AG09309 (cell line): ENCODE measurements at regions not wholly inside any gene's neighbourhood (a gene's known extent, or its start where the extent isn't known, plus 50 kb on each side); places are given as distances from the start of the nearest gene placed in this dataset.

Experiments used
- DNase-seq: peaks from one replicate; pipeline ENCODE4 v3.0.0-alpha.2; 2010; ENCODE audit warnings: low read depth
- H3K4me3 ChIP-seq: 2 replicates; pipeline ENCODE4 v1.5.1; 2011; ENCODE audit warnings: mild to moderate bottlenecking, low read depth, low read length, moderate library complexity; ENCODE audit not compliant: control insufficient read depth
- CTCF ChIP-seq: IDR thresholded peaks from 2 replicates; pipeline ENCODE4 v1.5.1; 2011; ENCODE audit warnings: mild to moderate bottlenecking, low read depth, low read length, inconsistent platforms; ENCODE audit not compliant: insufficient read depth, control insufficient read depth; ENCODE audit errors: missing control alignments

GRCh38 chr12:91785655-91786498 lies 359.8 kb downstream of the BTG1 start:
- H3K4me3 ChIP-seq: no peak overlapping the region
- no peak for TF ChIP-seq CTCF
- DNase-seq: no peak

- DNase-seq: no peak
- no peak for TF ChIP-seq CTCF
Measured at GRCh38 chr12:91781114-91781513, 364.5 kb downstream of the BTG1 start.

GRCh38 chr12:91778938-91779400 lies 366.7 kb downstream of the BTG1 start:
- DNase-seq: peak; percentile 70
- H3K4me3 ChIP-seq: no peak overlapping the region
- no peak for TF ChIP-seq CTCF

More at GRCh38 chr12:91781114-91781513, 364.5 kb downstream of the BTG1 start:
- H3K4me3 ChIP-seq: no peak overlapping the region

GRCh38 chr12:91778091-91778832 lies 367.4 kb downstream of the BTG1 start:
- H3K4me3 ChIP-seq: no peak overlapping the region
- no peak for DNase-seq
- no peak for TF ChIP-seq CTCF

- H3K4me3 ChIP-seq: no peak overlapping the region
- DNase-seq: no peak
- no peak for TF ChIP-seq CTCF
Measured at GRCh38 chr12:91777268-91777992, 368.2 kb downstream of the BTG1 start.

- DNase-seq: no peak
- no peak overlapping the region for H3K4me3 ChIP-seq
- TF ChIP-seq CTCF: no peak
Measured at GRCh38 chr12:91774434-91774921, 371.2 kb downstream of the BTG1 start.
